AG04449 (cell line): ENCODE measurements at regions not wholly inside any gene's neighbourhood (a gene's known extent, or its start where the extent isn't known, plus 50 kb on each side); places are given as distances from the start of the nearest gene placed in this dataset.
A peak's percentile ranks its signal among the peaks of the same experiment; 100 is the strongest.

Experiments used
- CTCF ChIA-PET: fragments of 350-600 bp; formaldehyde crosslinking; extraction: SDS; loops from one replicate; lab custom pipeline; 2021; ENCODE audit warnings: antibody characterized with exemption; lab: Yijun Ruan, JAX
- POLR2A ChIA-PET: fragments of 400-600, 350-600 bp; formaldehyde crosslinking; extraction: SDS; loops from one replicate; lab custom pipeline; 2020; ENCODE audit warnings: antibody characterized with exemption, inconsistent platforms; lab: Yijun Ruan, JAX
- DNase-seq: peaks from one replicate; pipeline ENCODE4 v3.0.0-alpha.2; 2010; ENCODE audit warnings: low read depth, low spot score
- H3K4me3 ChIP-seq: 2 replicates; pipeline ENCODE4 v1.5.1; 2011; ENCODE audit warnings: low read depth, mild to moderate bottlenecking, control low read depth, low read length
- CTCF ChIP-seq: IDR thresholded peaks from one replicate; pipeline ENCODE4 v1.5.1; 2011; ENCODE audit warnings: mild to moderate bottlenecking, moderate library complexity, low read length, control low read depth, inconsistent platforms; ENCODE audit not compliant: insufficient read depth; ENCODE audit errors: missing control alignments

- POLR2A ChIA-PET = no interaction called here
- peak; percentile 79 for DNase-seq
- TF ChIP-seq CTCF = no peak
- no peak overlapping the region for H3K4me3 ChIP-seq
- CTCF ChIA-PET = interaction anchor here (1.5 kb wide), 1 partner anchor 152 kb away, joined by 5 read pairs; no protein-coding TSS in a partner anchor
These were observed 149.6 kb downstream of the IRS1 start for GRCh38 chr2:226649871-226650660.

GRCh38 chr2:226649201-226649600, 150.4 kb downstream of the IRS1 start:
- no peak overlapping the region for H3K4me3 ChIP-seq
- TF ChIP-seq CTCF = no peak
- DNase-seq = no peak
- CTCF ChIA-PET = no interaction called here
- POLR2A ChIA-PET = no interaction called here

- DNase-seq = no peak
- TF ChIP-seq CTCF = no peak
- ChIA-PET POLR2A (interaction anchor here (0.7 kb wide), 1 partner anchor 131 kb away, joined by 3 read pairs; no protein-coding TSS in a partner anchor), CTCF (no interaction called here)
- no peak overlapping the region for H3K4me3 ChIP-seq
These were observed 151.8 kb downstream of the IRS1 start for GRCh38 chr2:226647621-226648518.

- ChIA-PET CTCF (no interaction called here), POLR2A (no interaction called here)
- no peak overlapping the region for H3K4me3 ChIP-seq
- no peak for DNase-seq
- TF ChIP-seq CTCF = no peak
These were observed 155.2 kb downstream of the IRS1 start for GRCh38 chr2:226644399-226644865.

GRCh38 chr2:226643946-226644282, 155.7 kb downstream of the IRS1 start:
- ChIA-PET POLR2A (no interaction called here), CTCF (no interaction called here)
- DNase-seq = no peak
- TF ChIP-seq CTCF = no peak
- no peak overlapping the region for H3K4me3 ChIP-seq
